ENCODE measurements at regions not wholly inside any gene's neighbourhood (a gene's known extent, or its start where the extent isn't known, plus 50 kb on each side); places are given as distances from the start of the nearest gene placed in this dataset.
"Not testable (repeated sequence)": the region's sequence is repeated elsewhere in the genome, so short reads cannot be mapped to it uniquely, and the experiment has no call there.

GRCh38 chr2:128604581-128604980 is 285.9 kb upstream of the HS6ST1 start:
- not testable (repeated sequence) for DNase-seq

- no peak for DNase-seq
Measured at GRCh38 chr2:128605421-128605820, 286.8 kb upstream of the HS6ST1 start.

GRCh38 chr2:128605931-128606330 is 287.3 kb upstream of the HS6ST1 start:
- no peak for DNase-seq

GRCh38 chr2:128606837-128607236 is 288.2 kb upstream of the HS6ST1 start:
- no peak for DNase-seq

GRCh38 chr2:128607440-128607839 is 288.8 kb upstream of the HS6ST1 start:
- DNase-seq, result no peak

- DNase-seq, result no peak
Measured at GRCh38 chr2:128607911-128608506, 289.3 kb upstream of the HS6ST1 start.

- no peak for DNase-seq
Measured at GRCh38 chr2:128608921-128609880, 290.5 kb upstream of the HS6ST1 start.

GRCh38 chr2:128610496-128610895 is 291.8 kb upstream of the HS6ST1 start:
- DNase-seq, result no peak

GRCh38 chr2:128611421-128612320 is 293.0 kb upstream of the HS6ST1 start:
- no peak for DNase-seq

GRCh38 chr2:128612628-128613027 is 294.0 kb upstream of the HS6ST1 start:
- DNase-seq, result no peak

- no peak for DNase-seq
Measured at GRCh38 chr2:128613351-128613750, 294.7 kb upstream of the HS6ST1 start.

- no peak for DNase-seq
Measured at GRCh38 chr2:128613876-128614275, 295.2 kb upstream of the HS6ST1 start.

- DNase-seq, result not testable (repeated sequence)
Measured at GRCh38 chr2:128614907-128615306, 296.2 kb upstream of the HS6ST1 start.

- no peak for DNase-seq
Measured at GRCh38 chr2:128615571-128615970, 296.9 kb upstream of the HS6ST1 start.

GRCh38 chr2:128617029-128617590 is 298.4 kb upstream of the HS6ST1 start:
- DNase-seq, result no peak

- DNase-seq, result no peak
Measured at GRCh38 chr2:128617661-128618060, 299.0 kb upstream of the HS6ST1 start.

- DNase-seq, result no peak
Measured at GRCh38 chr2:128618642-128619041, 300.0 kb upstream of the HS6ST1 start.

GRCh38 chr2:128619471-128620325 is 301.0 kb upstream of the HS6ST1 start:
- no peak for DNase-seq

GRCh38 chr2:128621074-128621473 is 302.4 kb upstream of the HS6ST1 start:
- no peak for DNase-seq

- no peak for DNase-seq
Measured at GRCh38 chr2:128622371-128622770, 303.7 kb upstream of the HS6ST1 start.

GRCh38 chr2:128622955-128623620 is 304.4 kb upstream of the HS6ST1 start:
- no peak for DNase-seq

Data from T-helper 9 cell (primary cell).